HEK293 (cell line): ENCODE measurements at regions not wholly inside any gene's neighbourhood (a gene's known extent, or its start where the extent isn't known, plus 50 kb on each side); places are given as distances from the start of the nearest gene placed in this dataset.

Experiments used
- CTCF ChIA-PET: fragments of 350-600 bp; formaldehyde crosslinking; extraction: SDS; loops from one replicate; lab custom pipeline; 2021; ENCODE audit warnings: antibody characterized with exemption; lab: Yijun Ruan, JAX
- POLR2A ChIA-PET: fragments of 300-600 bp; formaldehyde crosslinking; extraction: SDS; loops from one replicate; lab custom pipeline; 2020; ENCODE audit warnings: antibody characterized with exemption, inconsistent platforms; lab: Yijun Ruan, JAX
- H3K27ac ChIP-seq: fragments of 200-500 bp; sonication (Bioruptor generic); 2 replicates; pipeline ENCODE4 v1.5.1; 2014; ENCODE audit warnings: low read depth, low read length, control low read depth, inconsistent platforms; ENCODE audit errors: extremely low read depth
- H3K36me3 ChIP-seq, 2 experiments: fragments of 200-500 bp in 1 of 2; sonication (Bioruptor generic) in 1 of 2; 1 replicate in 1 of 2; 2 replicates in 1 of 2; pipeline ENCODE4 v1.5.1; 2014 to 2017; ENCODE audit warnings: inconsistent platforms in 2 of 2, low read length in 2 of 2; ENCODE audit not compliant: control insufficient read depth in 2 of 2, insufficient read depth in 1 of 2
- H3K4me1 ChIP-seq: fragments of 200-500 bp; sonication (Bioruptor generic); 2 replicates; pipeline ENCODE4 v1.5.1; 2014; ENCODE audit warnings: mild to moderate bottlenecking, low read length, inconsistent platforms; ENCODE audit not compliant: control insufficient read depth, insufficient read depth
- H3K4me3 ChIP-seq: 2 replicates; pipeline ENCODE4 v1.5.1; 2011; ENCODE audit warnings: low read depth, mild to moderate bottlenecking, control low read depth, low read length, moderate library complexity
- H3K9me3 ChIP-seq: fragments of 200-500 bp; sonication (Bioruptor generic); 2 replicates; pipeline ENCODE4 v1.5.1; 2014; ENCODE audit warnings: low read depth, low read length, inconsistent platforms; ENCODE audit not compliant: control insufficient read depth, insufficient read depth
- KLF8 ChIP-seq: fragments of 450-650 bp; formaldehyde crosslinking; IDR thresholded peaks from 2 replicates; pipeline ENCODE4 v1.5.1; 2016; ENCODE audit warnings: missing biosample characterization, missing genetic modification characterization
- OSR2 ChIP-seq: fragments of 450-650 bp; formaldehyde crosslinking; IDR thresholded peaks from 2 replicates; pipeline ENCODE4 v1.5.1; 2016; ENCODE audit warnings: missing biosample characterization, missing genetic modification characterization
- TCF7L2 ChIP-seq: IDR thresholded peaks from 2 replicates; pipeline ENCODE4 v1.6.1; 2011; ENCODE audit warnings: low read depth, mild to moderate bottlenecking, inconsistent platforms, low read length, moderate library complexity, borderline replicate concordance
- YY1 ChIP-seq: fragments of 450-650 bp; formaldehyde crosslinking; IDR thresholded peaks from 2 replicates; pipeline ENCODE4 v1.5.1; 2018; ENCODE audit warnings: missing biosample characterization, missing genetic modification characterization
- ZBTB21 ChIP-seq: fragments of 450-650 bp; formaldehyde crosslinking; IDR thresholded peaks from 2 replicates; pipeline ENCODE4 v1.5.1; 2017; ENCODE audit warnings: missing biosample characterization, missing genetic modification characterization
- ZFP37 ChIP-seq: fragments of 450-650 bp; formaldehyde crosslinking; IDR thresholded peaks from 2 replicates; pipeline ENCODE4 v1.5.1; 2016; ENCODE audit warnings: missing biosample characterization, missing genetic modification characterization
- ZNF138 ChIP-seq: fragments of 450-650 bp; formaldehyde crosslinking; IDR thresholded peaks from 2 replicates; pipeline ENCODE4 v1.5.1; 2016; ENCODE audit warnings: missing biosample characterization, missing genetic modification characterization, borderline replicate concordance
- ZNF16 ChIP-seq: fragments of 450-650 bp; formaldehyde crosslinking; IDR thresholded peaks from 2 replicates; pipeline ENCODE4 v1.5.1; 2016; ENCODE audit warnings: low read depth, missing biosample characterization, missing genetic modification characterization
- ZNF19 ChIP-seq: fragments of 450-650 bp; formaldehyde crosslinking; IDR thresholded peaks from 2 replicates; pipeline ENCODE4; 2016; ENCODE audit warnings: missing biosample characterization, missing genetic modification characterization, low read depth
- ZNF214 ChIP-seq: fragments of 450-650 bp; formaldehyde crosslinking; IDR thresholded peaks from 2 replicates; pipeline ENCODE4 v1.5.1; 2017; ENCODE audit warnings: missing biosample characterization, mild to moderate bottlenecking, missing genetic modification characterization, borderline replicate concordance
- ZNF239 ChIP-seq: fragments of 450-650 bp; formaldehyde crosslinking; IDR thresholded peaks from 2 replicates; pipeline ENCODE4 v1.5.1; 2016; ENCODE audit warnings: missing biosample characterization, missing genetic modification characterization
- ZNF549 ChIP-seq: fragments of 450-650 bp; IDR thresholded peaks from 2 replicates; pipeline ENCODE4 v1.5.1; 2018; ENCODE audit warnings: missing biosample characterization, missing genetic modification characterization, mild to moderate bottlenecking, inconsistent platforms, moderate library complexity
- ZNF561 ChIP-seq: fragments of 450-650 bp; IDR thresholded peaks from 2 replicates; pipeline ENCODE4 v1.5.1; 2018; ENCODE audit warnings: missing biosample characterization, missing genetic modification characterization, borderline replicate concordance
- TF ChIP-seq, protein P1 (sequence below): fragments of 450-650 bp; formaldehyde crosslinking; IDR thresholded peaks from 2 replicates; pipeline ENCODE4 v1.5.1; 2017; ENCODE audit warnings: missing biosample characterization, missing genetic modification characterization
- TF ChIP-seq, protein P2 (sequence below): fragments of 450-650 bp; formaldehyde crosslinking; IDR thresholded peaks from 2 replicates; pipeline ENCODE4 v1.5.1; 2016; ENCODE audit warnings: missing biosample characterization, missing genetic modification characterization
- TF ChIP-seq, protein P3 (sequence below): fragments of 450-650 bp; formaldehyde crosslinking; IDR thresholded peaks from 2 replicates; pipeline ENCODE4 v1.5.1; 2016; ENCODE audit warnings: missing biosample characterization, missing genetic modification characterization
- TF ChIP-seq, protein P4 (sequence below): fragments of 450-650 bp; formaldehyde crosslinking; IDR thresholded peaks from 2 replicates; pipeline ENCODE4 v1.5.1; 2017; ENCODE audit warnings: missing biosample characterization, mild to moderate bottlenecking, missing genetic modification characterization, moderate library complexity
- TF ChIP-seq, protein P5 (sequence below): fragments of 450-650 bp; formaldehyde crosslinking; IDR thresholded peaks from 2 replicates; pipeline ENCODE4; 2016; ENCODE audit warnings: missing biosample characterization, missing genetic modification characterization
- TF ChIP-seq, protein P6 (sequence below): fragments of 450-650 bp; formaldehyde crosslinking; IDR thresholded peaks from 2 replicates; pipeline ENCODE4 v1.5.1; 2016; ENCODE audit warnings: missing biosample characterization, missing genetic modification characterization, borderline replicate concordance
- TF ChIP-seq, protein P7 (sequence below): fragments of 450-650 bp; formaldehyde crosslinking; IDR thresholded peaks from 2 replicates; pipeline ENCODE4 v1.5.1; 2016; ENCODE audit warnings: missing biosample characterization, missing genetic modification characterization

DNA sequence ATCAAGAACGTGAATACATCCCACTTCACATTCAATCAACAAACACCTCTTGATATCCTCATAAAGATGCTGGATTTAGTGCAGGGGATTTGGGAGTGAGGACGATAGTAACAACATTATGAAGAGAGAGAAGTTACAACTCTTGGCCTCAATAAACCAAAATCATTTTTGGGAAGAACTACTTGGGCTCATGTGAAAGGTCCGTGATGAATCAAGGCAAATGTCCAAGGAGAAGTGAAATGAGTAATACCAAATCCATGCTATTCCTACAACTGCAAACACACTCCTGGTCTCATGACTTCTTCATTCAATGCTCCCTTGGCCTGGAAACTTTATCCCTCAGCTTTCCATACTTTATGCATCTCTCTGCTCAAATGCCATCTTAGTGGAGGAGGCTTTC, 162.0 kb upstream of the LMNTD1 start (continued):
- TF ChIP-seq ZNF138 (tag by site-specific recombination) (no peak), ZNF561 (tag by site-specific recombination) (no peak), ZNF214 (tag by site-specific recombination) (no peak), ZNF239 (no peak), OSR2 (no peak), KLF8 (tag by site-specific recombination) (no peak)
- TF ChIP-seq, protein P1, sequence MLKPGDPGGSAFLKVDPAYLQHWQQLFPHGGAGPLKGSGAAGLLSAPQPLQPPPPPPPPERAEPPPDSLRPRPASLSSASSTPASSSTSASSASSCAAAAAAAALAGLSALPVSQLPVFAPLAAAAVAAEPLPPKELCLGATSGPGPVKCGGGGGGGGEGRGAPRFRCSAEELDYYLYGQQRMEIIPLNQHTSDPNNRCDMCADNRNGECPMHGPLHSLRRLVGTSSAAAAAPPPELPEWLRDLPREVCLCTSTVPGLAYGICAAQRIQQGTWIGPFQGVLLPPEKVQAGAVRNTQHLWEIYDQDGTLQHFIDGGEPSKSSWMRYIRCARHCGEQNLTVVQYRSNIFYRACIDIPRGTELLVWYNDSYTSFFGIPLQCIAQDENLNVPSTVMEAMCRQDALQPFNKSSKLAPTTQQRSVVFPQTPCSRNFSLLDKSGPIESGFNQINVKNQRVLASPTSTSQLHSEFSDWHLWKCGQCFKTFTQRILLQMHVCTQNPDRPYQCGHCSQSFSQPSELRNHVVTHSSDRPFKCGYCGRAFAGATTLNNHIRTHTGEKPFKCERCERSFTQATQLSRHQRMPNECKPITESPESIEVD (tag by site-specific recombination) = no peak
- TF ChIP-seq, protein P2, sequence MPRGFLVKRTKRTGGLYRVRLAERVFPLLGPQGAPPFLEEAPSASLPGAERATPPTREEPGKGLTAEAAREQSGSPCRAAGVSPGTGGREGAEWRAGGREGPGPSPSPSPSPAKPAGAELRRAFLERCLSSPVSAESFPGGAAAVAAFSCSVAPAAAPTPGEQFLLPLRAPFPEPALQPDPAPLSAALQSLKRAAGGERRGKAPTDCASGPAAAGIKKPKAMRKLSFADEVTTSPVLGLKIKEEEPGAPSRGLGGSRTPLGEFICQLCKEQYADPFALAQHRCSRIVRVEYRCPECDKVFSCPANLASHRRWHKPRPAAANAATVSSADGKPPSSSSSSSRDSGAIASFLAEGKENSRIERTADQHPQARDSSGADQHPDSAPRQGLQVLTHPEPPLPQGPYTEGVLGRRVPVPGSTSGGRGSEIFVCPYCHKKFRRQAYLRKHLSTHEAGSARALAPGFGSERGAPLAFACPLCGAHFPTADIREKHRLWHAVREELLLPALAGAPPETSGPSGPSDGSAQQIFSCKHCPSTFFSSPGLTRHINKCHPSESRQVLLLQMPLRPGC (tag by site-specific recombination) = no peak
- TF ChIP-seq, protein P3, sequence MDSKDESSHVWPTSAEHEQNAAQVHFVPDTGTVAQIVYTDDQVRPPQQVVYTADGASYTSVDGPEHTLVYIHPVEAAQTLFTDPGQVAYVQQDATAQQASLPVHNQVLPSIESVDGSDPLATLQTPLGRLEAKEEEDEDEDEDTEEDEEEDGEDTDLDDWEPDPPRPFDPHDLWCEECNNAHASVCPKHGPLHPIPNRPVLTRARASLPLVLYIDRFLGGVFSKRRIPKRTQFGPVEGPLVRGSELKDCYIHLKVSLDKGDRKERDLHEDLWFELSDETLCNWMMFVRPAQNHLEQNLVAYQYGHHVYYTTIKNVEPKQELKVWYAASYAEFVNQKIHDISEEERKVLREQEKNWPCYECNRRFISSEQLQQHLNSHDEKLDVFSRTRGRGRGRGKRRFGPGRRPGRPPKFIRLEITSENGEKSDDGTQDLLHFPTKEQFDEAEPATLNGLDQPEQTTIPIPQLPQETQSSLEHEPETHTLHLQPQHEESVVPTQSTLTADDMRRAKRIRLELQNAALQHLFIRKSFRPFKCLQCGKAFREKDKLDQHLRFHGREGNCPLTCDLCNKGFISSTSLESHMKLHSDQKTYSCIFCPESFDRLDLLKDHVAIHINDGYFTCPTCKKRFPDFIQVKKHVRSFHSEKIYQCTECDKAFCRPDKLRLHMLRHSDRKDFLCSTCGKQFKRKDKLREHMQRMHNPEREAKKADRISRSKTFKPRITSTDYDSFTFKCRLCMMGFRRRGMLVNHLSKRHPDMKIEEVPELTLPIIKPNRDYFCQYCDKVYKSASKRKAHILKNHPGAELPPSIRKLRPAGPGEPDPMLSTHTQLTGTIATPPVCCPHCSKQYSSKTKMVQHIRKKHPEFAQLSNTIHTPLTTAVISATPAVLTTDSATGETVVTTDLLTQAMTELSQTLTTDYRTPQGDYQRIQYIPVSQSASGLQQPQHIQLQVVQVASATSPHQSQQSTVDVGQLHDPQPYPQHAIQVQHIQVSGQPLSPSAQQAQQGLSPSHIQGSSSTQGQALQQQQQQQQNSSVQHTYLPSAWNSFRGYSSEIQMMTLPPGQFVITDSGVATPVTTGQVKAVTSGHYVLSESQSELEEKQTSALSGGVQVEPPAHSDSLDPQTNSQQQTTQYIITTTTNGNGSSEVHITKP (tag by site-specific recombination) = no peak
- TF ChIP-seq, protein P4, sequence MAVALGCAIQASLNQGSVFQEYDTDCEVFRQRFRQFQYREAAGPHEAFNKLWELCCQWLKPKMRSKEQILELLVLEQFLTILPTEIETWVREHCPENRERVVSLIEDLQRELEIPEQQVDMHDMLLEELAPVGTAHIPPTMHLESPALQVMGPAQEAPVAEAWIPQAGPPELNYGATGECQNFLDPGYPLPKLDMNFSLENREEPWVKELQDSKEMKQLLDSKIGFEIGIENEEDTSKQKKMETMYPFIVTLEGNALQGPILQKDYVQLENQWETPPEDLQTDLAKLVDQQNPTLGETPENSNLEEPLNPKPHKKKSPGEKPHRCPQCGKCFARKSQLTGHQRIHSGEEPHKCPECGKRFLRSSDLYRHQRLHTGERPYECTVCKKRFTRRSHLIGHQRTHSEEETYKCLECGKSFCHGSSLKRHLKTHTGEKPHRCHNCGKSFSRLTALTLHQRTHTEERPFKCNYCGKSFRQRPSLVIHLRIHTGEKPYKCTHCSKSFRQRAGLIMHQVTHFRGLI (tag by site-specific recombination) = no peak

DNA sequence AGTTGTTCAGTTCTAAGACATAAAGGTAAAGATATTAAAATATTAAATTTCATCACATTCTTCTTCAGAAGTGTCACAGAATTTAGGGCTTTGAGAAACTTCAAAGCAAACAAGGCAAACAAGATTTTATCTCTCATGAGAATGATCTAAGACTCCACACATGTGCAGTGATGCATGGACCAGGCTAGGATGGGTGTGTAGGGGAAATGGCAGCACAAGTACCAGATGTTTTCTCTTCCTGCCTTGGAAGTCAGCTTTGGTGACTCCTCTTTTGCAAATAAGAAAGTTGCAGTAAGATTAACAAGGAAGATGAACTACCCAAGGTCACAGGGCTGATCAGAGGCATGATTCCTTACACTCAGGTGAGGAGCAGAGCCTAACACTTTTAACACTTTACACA, 163.8 kb upstream of the LMNTD1 start:
- Histone ChIP-seq H3K27ac (no peak overlapping the region), H3K4me1 (no peaks in the 10 kb centered on the region), H3K9me3 (no peaks in the 10 kb centered on the region), H3K4me3 (no peak overlapping the region), H3K36me3 (no peaks in the 10 kb centered on the region)
- TF ChIP-seq KLF8 (tag by site-specific recombination) = no peak
- TF ChIP-seq TCF7L2 = peak; percentile 35; the same call in 1 of the 2 replicates
- no peak for TF ChIP-seq ZNF16 (tag by site-specific recombination)
- ChIA-PET CTCF (no interaction called here), POLR2A (no interaction called here)

DNA sequence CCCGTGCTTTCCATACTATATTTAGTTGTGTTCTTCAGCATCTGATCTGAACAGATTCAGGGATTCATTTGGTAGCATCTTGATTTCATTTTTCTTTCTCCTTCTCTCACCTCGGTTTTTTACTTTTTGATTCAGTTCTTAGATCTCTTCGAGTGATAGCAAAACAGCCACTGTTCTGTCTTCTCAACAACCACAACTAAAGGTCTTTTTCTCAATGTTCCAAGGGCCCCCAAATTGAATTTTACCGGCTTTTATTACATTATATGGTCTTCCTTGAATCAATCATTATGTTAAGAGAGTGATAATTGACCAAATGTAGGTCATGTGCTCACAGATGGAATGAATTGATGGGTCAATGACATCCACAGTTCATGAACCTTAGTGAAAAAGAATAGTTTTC, 164.5 kb upstream of the LMNTD1 start:
- no peaks in the 10 kb centered on the region for H3K4me1 ChIP-seq
- no peak overlapping the region for H3K27ac ChIP-seq
- ChIA-PET POLR2A (no interaction called here), CTCF (no interaction called here)
- H3K36me3 ChIP-seq = no peaks in the 10 kb centered on the region
- no peak overlapping the region for H3K4me3 ChIP-seq
- H3K9me3 ChIP-seq = no peaks in the 10 kb centered on the region
- TF ChIP-seq YY1 (tag by site-specific recombination) (no peak), ZNF19 (tag by site-specific recombination) (no peak), ZNF549 (tag by site-specific recombination) (no peak), ZFP37 (no peak), ZBTB21 (no peak)
- TF ChIP-seq, protein P5, sequence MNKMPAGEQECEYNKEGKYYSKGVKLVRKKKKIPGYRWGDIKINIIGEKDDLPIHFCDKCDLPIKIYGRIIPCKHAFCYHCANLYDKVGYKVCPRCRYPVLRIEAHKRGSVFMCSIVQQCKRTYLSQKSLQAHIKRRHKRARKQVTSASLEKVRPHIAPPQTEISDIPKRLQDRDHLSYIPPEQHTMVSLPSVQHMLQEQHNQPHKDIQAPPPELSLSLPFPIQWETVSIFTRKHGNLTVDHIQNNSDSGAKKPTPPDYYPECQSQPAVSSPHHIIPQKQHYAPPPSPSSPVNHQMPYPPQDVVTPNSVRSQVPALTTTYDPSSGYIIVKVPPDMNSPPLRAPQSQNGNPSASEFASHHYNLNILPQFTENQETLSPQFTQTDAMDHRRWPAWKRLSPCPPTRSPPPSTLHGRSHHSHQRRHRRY (tag by site-specific recombination) = no peak
- TF ChIP-seq, protein P6, sequence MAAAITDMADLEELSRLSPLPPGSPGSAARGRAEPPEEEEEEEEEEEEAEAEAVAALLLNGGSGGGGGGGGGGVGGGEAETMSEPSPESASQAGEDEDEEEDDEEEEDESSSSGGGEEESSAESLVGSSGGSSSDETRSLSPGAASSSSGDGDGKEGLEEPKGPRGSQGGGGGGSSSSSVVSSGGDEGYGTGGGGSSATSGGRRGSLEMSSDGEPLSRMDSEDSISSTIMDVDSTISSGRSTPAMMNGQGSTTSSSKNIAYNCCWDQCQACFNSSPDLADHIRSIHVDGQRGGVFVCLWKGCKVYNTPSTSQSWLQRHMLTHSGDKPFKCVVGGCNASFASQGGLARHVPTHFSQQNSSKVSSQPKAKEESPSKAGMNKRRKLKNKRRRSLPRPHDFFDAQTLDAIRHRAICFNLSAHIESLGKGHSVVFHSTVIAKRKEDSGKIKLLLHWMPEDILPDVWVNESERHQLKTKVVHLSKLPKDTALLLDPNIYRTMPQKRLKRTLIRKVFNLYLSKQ (tag by site-specific recombination) = no peak
- TF ChIP-seq, protein P7, sequence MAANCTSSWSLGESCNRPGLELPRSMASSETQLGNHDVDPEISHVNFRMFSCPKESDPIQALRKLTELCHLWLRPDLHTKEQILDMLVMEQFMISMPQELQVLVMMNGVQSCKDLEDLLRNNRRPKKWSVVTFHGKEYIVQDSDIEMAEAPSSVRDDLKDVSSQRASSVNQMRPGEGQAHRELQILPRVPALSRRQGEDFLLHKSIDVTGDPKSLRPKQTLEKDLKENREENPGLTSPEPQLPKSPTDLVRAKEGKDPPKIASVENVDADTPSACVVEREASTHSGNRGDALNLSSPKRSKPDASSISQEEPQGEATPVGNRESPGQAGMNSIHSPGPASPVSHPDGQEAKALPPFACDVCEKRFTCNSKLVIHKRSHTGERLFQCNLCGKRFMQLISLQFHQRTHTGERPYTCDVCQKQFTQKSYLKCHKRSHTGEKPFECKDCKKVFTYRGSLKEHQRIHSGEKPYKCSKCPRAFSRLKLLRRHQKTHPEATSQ (tag by site-specific recombination) = no peak
